ENCODE measurements at regions not wholly inside any gene's neighbourhood (a gene's known extent, or its start where the extent isn't known, plus 50 kb on each side); places are given as distances from the start of the nearest gene placed in this dataset.

GRCh38 chr7:28270536-28270935, 89.9 kb upstream of the JAZF1 start:
- peaks cover 14% of the 10 kb centered on the region for H3K4me1 Mint-ChIP-seq
- no peak for ATAC-seq (ENCODE audit: low read depth)
- H3K36me3 Mint-ChIP-seq = peaks cover 3% of the 10 kb centered on the region
- no peaks in the 10 kb centered on the region for H3K27me3 Mint-ChIP-seq
- no peak overlapping the region for H3K27ac Mint-ChIP-seq
- no peak overlapping the region for H3K4me3 Mint-ChIP-seq
- peaks cover 4% of the 10 kb centered on the region for H3K9me3 Mint-ChIP-seq
- no peak for DNase-seq (ENCODE audit: low spot score in 2 of 2)

- H3K27me3 Mint-ChIP-seq = no peaks in the 10 kb centered on the region
- H3K36me3 Mint-ChIP-seq = peaks cover 3% of the 10 kb centered on the region
- ATAC-seq (ENCODE audit: low read depth) = peak; percentile 87
- H3K4me3 Mint-ChIP-seq = peak overlapping the region; percentile 79
- peaks cover 4% of the 10 kb centered on the region for H3K9me3 Mint-ChIP-seq
- peak overlapping the region; percentile 13 for H3K27ac Mint-ChIP-seq
- H3K4me1 Mint-ChIP-seq = peaks cover 14% of the 10 kb centered on the region
- peak; percentile 47 to 51 for DNase-seq (ENCODE audit: low spot score in 2 of 2)
Observed at GRCh38 chr7:28272461-28272877, 91.9 kb upstream of the JAZF1 start.

GRCh38 chr7:28276298-28276697, 95.7 kb upstream of the JAZF1 start:
- Mint-ChIP-seq H3K9me3 (peaks cover 4% of the 10 kb centered on the region), H3K4me3 (no peak overlapping the region), H3K27ac (no peak overlapping the region), H3K27me3 (no peaks in the 10 kb centered on the region), H3K4me1 (peaks cover 2% of the 10 kb centered on the region), H3K36me3 (peaks cover 3% of the 10 kb centered on the region)
- no peak for DNase-seq (ENCODE audit: low spot score in 2 of 2)
- ATAC-seq (ENCODE audit: low read depth) = no peak

- Mint-ChIP-seq H3K27me3 (peaks cover 2% of the 10 kb centered on the region), H3K36me3 (peaks cover 3% of the 10 kb centered on the region), H3K9me3 (peaks cover 4% of the 10 kb centered on the region), H3K4me3 (no peak overlapping the region), H3K27ac (no peak overlapping the region), H3K4me1 (peaks cover 2% of the 10 kb centered on the region)
- no peak for DNase-seq (ENCODE audit: low spot score in 2 of 2)
- ATAC-seq (ENCODE audit: low read depth) = no peak
Observed at GRCh38 chr7:28277364-28277763, 96.8 kb upstream of the JAZF1 start.

GRCh38 chr7:28277958-28278357, 97.4 kb upstream of the JAZF1 start:
- H3K27me3 Mint-ChIP-seq = peaks cover 2% of the 10 kb centered on the region
- no peak overlapping the region for H3K4me3 Mint-ChIP-seq
- H3K4me1 Mint-ChIP-seq = no peaks in the 10 kb centered on the region
- H3K36me3 Mint-ChIP-seq = peaks cover 3% of the 10 kb centered on the region
- H3K9me3 Mint-ChIP-seq = peaks cover 4% of the 10 kb centered on the region
- no peak for DNase-seq (ENCODE audit: low spot score in 2 of 2)
- no peak for ATAC-seq (ENCODE audit: low read depth)
- no peak overlapping the region for H3K27ac Mint-ChIP-seq

- H3K27me3 Mint-ChIP-seq = peaks cover 4% of the 10 kb centered on the region
- DNase-seq (ENCODE audit: low spot score in 2 of 2) = no peak
Observed at GRCh38 chr7:28280516-28280915, 99.9 kb upstream of the JAZF1 start.

GRCh38 chr7:28290496-28290895, 109.9 kb upstream of the JAZF1 start:
- ATAC-seq (ENCODE audit: low read depth) (peak; percentile 41), DNase-seq (ENCODE audit: low spot score in 2 of 2) (no peak)
- peak overlapping the region; percentile 21 for H3K27ac Mint-ChIP-seq
- H3K9me3 Mint-ChIP-seq = no peaks in the 10 kb centered on the region
- H3K4me1 Mint-ChIP-seq = peaks cover 28% of the 10 kb centered on the region
- no peak overlapping the region for H3K4me3 Mint-ChIP-seq
- H3K36me3 Mint-ChIP-seq = no peaks in the 10 kb centered on the region
- peaks cover 4% of the 10 kb centered on the region for H3K27me3 Mint-ChIP-seq

More at GRCh38 chr7:28280516-28280915, 99.9 kb upstream of the JAZF1 start:
- no peak for ATAC-seq (ENCODE audit: low read depth)
- Mint-ChIP-seq H3K4me3 (no peak overlapping the region), H3K27ac (no peak overlapping the region), H3K36me3 (peaks cover 2% of the 10 kb centered on the region), H3K4me1 (no peaks in the 10 kb centered on the region), H3K9me3 (no peaks in the 10 kb centered on the region)

- no peaks in the 10 kb centered on the region for H3K36me3 Mint-ChIP-seq
- ATAC-seq (ENCODE audit: low read depth) (no peak), DNase-seq (ENCODE audit: low spot score in 2 of 2) (no peak)
- H3K4me1 Mint-ChIP-seq = peaks cover 30% of the 10 kb centered on the region
- H3K27ac Mint-ChIP-seq = no peak overlapping the region
- H3K9me3 Mint-ChIP-seq = no peaks in the 10 kb centered on the region
- H3K4me3 Mint-ChIP-seq = no peak overlapping the region
- peaks cover 2% of the 10 kb centered on the region for H3K27me3 Mint-ChIP-seq
Observed at GRCh38 chr7:28291559-28291958, 111.0 kb upstream of the JAZF1 start.

GRCh38 chr7:28292834-28293526, 112.4 kb upstream of the JAZF1 start:
- no peak for DNase-seq (ENCODE audit: low spot score in 2 of 2)
- H3K9me3 Mint-ChIP-seq = no peaks in the 10 kb centered on the region
- H3K4me3 Mint-ChIP-seq = peak overlapping the region; percentile 11
- H3K27ac Mint-ChIP-seq = no peak overlapping the region
- peaks cover 2% of the 10 kb centered on the region for H3K27me3 Mint-ChIP-seq
- ATAC-seq (ENCODE audit: low read depth) = no peak
- H3K36me3 Mint-ChIP-seq = no peaks in the 10 kb centered on the region
- peaks cover 34% of the 10 kb centered on the region for H3K4me1 Mint-ChIP-seq

GRCh38 chr7:28293527-28293835, 112.9 kb upstream of the JAZF1 start:
- no peak overlapping the region for H3K27ac Mint-ChIP-seq
- DNase-seq (ENCODE audit: low spot score in 2 of 2) = no peak
- H3K9me3 Mint-ChIP-seq = no peaks in the 10 kb centered on the region
- no peak overlapping the region for H3K4me3 Mint-ChIP-seq
- H3K4me1 Mint-ChIP-seq = peaks cover 33% of the 10 kb centered on the region
- no peaks in the 10 kb centered on the region for H3K36me3 Mint-ChIP-seq
- peaks cover 2% of the 10 kb centered on the region for H3K27me3 Mint-ChIP-seq
- ATAC-seq (ENCODE audit: low read depth) = no peak

- Mint-ChIP-seq H3K4me1 (peaks cover 18% of the 10 kb centered on the region), H3K36me3 (no peaks in the 10 kb centered on the region), H3K4me3 (no peak overlapping the region), H3K27ac (no peak overlapping the region), H3K9me3 (no peaks in the 10 kb centered on the region), H3K27me3 (peaks cover 2% of the 10 kb centered on the region)
- ATAC-seq (ENCODE audit: low read depth) = no peak
- no peak for DNase-seq (ENCODE audit: low spot score in 2 of 2)
Observed at GRCh38 chr7:28296571-28297483, 115.5 kb upstream of the CREB5 start.

GRCh38 chr7:28297801-28298459, 114.4 kb upstream of the CREB5 start:
- no peaks in the 10 kb centered on the region for H3K9me3 Mint-ChIP-seq

GRCh38 chr7:28298870-28299518, 113.3 kb upstream of the CREB5 start:
- no peak overlapping the region for H3K27ac Mint-ChIP-seq
- no peaks in the 10 kb centered on the region for H3K36me3 Mint-ChIP-seq
- ATAC-seq (ENCODE audit: low read depth) (no peak), DNase-seq (ENCODE audit: low spot score in 2 of 2) (no peak)
- peaks cover 2% of the 10 kb centered on the region for H3K27me3 Mint-ChIP-seq
- no peaks in the 10 kb centered on the region for H3K9me3 Mint-ChIP-seq
- no peak overlapping the region for H3K4me3 Mint-ChIP-seq
- H3K4me1 Mint-ChIP-seq = peaks cover 8% of the 10 kb centered on the region

More at GRCh38 chr7:28297801-28298459, 114.4 kb upstream of the CREB5 start:
- peaks cover 2% of the 10 kb centered on the region for H3K27me3 Mint-ChIP-seq
- peaks cover 9% of the 10 kb centered on the region for H3K4me1 Mint-ChIP-seq
- peak overlapping the region; percentile 88 for H3K27ac Mint-ChIP-seq
- no peak overlapping the region for H3K4me3 Mint-ChIP-seq
- no peaks in the 10 kb centered on the region for H3K36me3 Mint-ChIP-seq
- peak; percentile 97 for ATAC-seq (ENCODE audit: low read depth)
- peak in 1 of 2 donors; percentile 22 for DNase-seq (ENCODE audit: low spot score in 2 of 2)

GRCh38 chr7:28299556-28299955, 112.8 kb upstream of the CREB5 start:
- Mint-ChIP-seq H3K9me3 (no peaks in the 10 kb centered on the region), H3K4me1 (peaks cover 8% of the 10 kb centered on the region), H3K27me3 (no peaks in the 10 kb centered on the region), H3K36me3 (no peaks in the 10 kb centered on the region), H3K27ac (no peak overlapping the region), H3K4me3 (no peak overlapping the region)
- ATAC-seq (ENCODE audit: low read depth) (no peak), DNase-seq (ENCODE audit: low spot score in 2 of 2) (no peak)
